ENCODE measurements at regions not wholly inside any gene's neighbourhood (a gene's known extent, or its start where the extent isn't known, plus 50 kb on each side); places are given as distances from the start of the nearest gene placed in this dataset.

- no peak overlapping the region for H3K4me2 ChIP-seq
- no peak overlapping the region for H3K9ac ChIP-seq
- no peaks in the 10 kb centered on the region for H4K20me1 ChIP-seq (ENCODE audit: insufficient read depth)
- H3K9me3 ChIP-seq: no peaks in the 10 kb centered on the region
- CTCF ChIA-PET: interaction anchor here (0.9 to 1.4 kb wide), 4 partner anchors 8 to 545 kb away, joined by 3 to 5 read pairs (median 4); no protein-coding TSS in a partner anchor
- no peaks in the 10 kb centered on the region for H3K27me3 ChIP-seq (ENCODE audit: insufficient read depth)
- DNase-seq: no peak
- H3K4me1 ChIP-seq (ENCODE audit: control insufficient read depth in 1 of 2, insufficient read depth in 2 of 2, low read depth in 1 of 2, low read length in 1 of 2): peaks cover 0 to 6% of the 10 kb centered on the region in 2 experiments; a peak in 1 of 4 replicates
- H3K4me3 ChIP-seq (ENCODE audit: low read depth in 2 of 2, low read length in 1 of 2): no peak overlapping the region
- POLR2A ChIA-PET: no interaction called here
- H3K79me2 ChIP-seq (ENCODE audit: insufficient read depth): no peaks in the 10 kb centered on the region
- no peak overlapping the region for H3K27ac ChIP-seq (ENCODE audit: low read depth in 2 of 2, low read length in 1 of 2)
- no peaks in the 10 kb centered on the region for H3K36me3 ChIP-seq (replicated peaks in 1 of 2; ENCODE audit: control insufficient read depth in 1 of 2, insufficient read depth in 2 of 2, low read length in 1 of 2)
- H2AFZ ChIP-seq (ENCODE audit: low read depth): no peak overlapping the region
- H3F3A ChIP-seq (replicated peaks; ENCODE audit: insufficient read depth): no peaks in the 10 kb centered on the region
- TF ChIP-seq MEF2A (IDR thresholded peaks at IDR 0.05; ENCODE audit: borderline replicate concordance, low read depth) (no peak), MXI1 (IDR thresholded peaks at IDR 0.05; ENCODE audit: low read depth, low read length) (no peak), POLR2AphosphoS5 (IDR thresholded peaks at IDR 0.05; ENCODE audit: low read depth, low read length) (no peak)
- WGBS (ENCODE audit: low lambda C conversion rate): 49% methylated on average over 4 of the region's 4 CpGs
- H3K9me2 ChIP-seq: no peaks in the 10 kb centered on the region
Observed at GRCh38 chr19:30120860-30121484, 178.9 kb downstream of the URI1 start.

GRCh38 chr19:30122431-30122830 lies 180.4 kb downstream of the URI1 start:
- no peaks in the 10 kb centered on the region for H3K36me3 ChIP-seq (replicated peaks in 1 of 2; ENCODE audit: control insufficient read depth in 1 of 2, insufficient read depth in 2 of 2, low read length in 1 of 2)
- no peak overlapping the region for H3K4me3 ChIP-seq (ENCODE audit: low read depth in 2 of 2, low read length in 1 of 2)
- H4K20me1 ChIP-seq (ENCODE audit: insufficient read depth): no peaks in the 10 kb centered on the region
- no peaks in the 10 kb centered on the region for H3K79me2 ChIP-seq (ENCODE audit: insufficient read depth)
- DNase-seq: no peak
- H3K4me1 ChIP-seq (ENCODE audit: control insufficient read depth in 1 of 2, insufficient read depth in 2 of 2, low read depth in 1 of 2, low read length in 1 of 2): peaks cover 0 to 6% of the 10 kb centered on the region in 2 experiments; a peak in 1 of 4 replicates
- no peaks in the 10 kb centered on the region for H3K9me2 ChIP-seq
- H3F3A ChIP-seq (replicated peaks; ENCODE audit: insufficient read depth): no peaks in the 10 kb centered on the region
- no peak overlapping the region for H3K27ac ChIP-seq (ENCODE audit: low read depth in 2 of 2, low read length in 1 of 2)
- WGBS (ENCODE audit: low lambda C conversion rate): 59% methylated on average over 9 of the region's 9 CpGs
- no peak overlapping the region for H3K9ac ChIP-seq
- no peak overlapping the region for H3K4me2 ChIP-seq
- no peaks in the 10 kb centered on the region for H3K9me3 ChIP-seq
- ChIA-PET CTCF (interaction anchor here (0.7 to 1.3 kb wide), 2 partner anchors 11 to 31 kb away, joined by 3 read pairs; no protein-coding TSS in a partner anchor), POLR2A (no interaction called here)
- no peak overlapping the region for H2AFZ ChIP-seq (ENCODE audit: low read depth)
- H3K27me3 ChIP-seq (ENCODE audit: insufficient read depth): no peaks in the 10 kb centered on the region
- TF ChIP-seq TAF1 (IDR thresholded peaks at IDR 0.05; ENCODE audit: borderline replicate concordance, low read depth, low read length) (no peak), NRF1 (IDR thresholded peaks at IDR 0.05; ENCODE audit: low read depth, low read length) (no peak), RCOR1 (IDR thresholded peaks at IDR 0.05; ENCODE audit: low read length) (no peak), SMC3 (IDR thresholded peaks at IDR 0.05; ENCODE audit: low read depth, low read length) (no peak), CHD2 (IDR thresholded peaks at IDR 0.05; ENCODE audit: low read length, partially characterized antibody) (no peak), FOSL2 (IDR thresholded peaks at IDR 0.05; ENCODE audit: borderline replicate concordance, low read depth) (no peak), TEAD4 (IDR thresholded peaks at IDR 0.05; ENCODE audit: borderline replicate concordance, insufficient read depth) (no peak), GATA2 (CRISPR knock-in tag; IDR thresholded peaks at IDR 0.05) (no peak), JUND (IDR thresholded peaks at IDR 0.05) (no peak), POLR2AphosphoS5 (IDR thresholded peaks at IDR 0.05; ENCODE audit: low read depth, low read length) (no peak), MXI1 (IDR thresholded peaks at IDR 0.05; ENCODE audit: low read depth, low read length) (no peak), EZH2phosphoT487 (IDR thresholded peaks at IDR 0.05; ENCODE audit: borderline replicate concordance, low read depth) (no peak), FOXM1 (IDR thresholded peaks at IDR 0.05; ENCODE audit: low read depth) (no peak)
- TF ChIP-seq, protein P1, sequence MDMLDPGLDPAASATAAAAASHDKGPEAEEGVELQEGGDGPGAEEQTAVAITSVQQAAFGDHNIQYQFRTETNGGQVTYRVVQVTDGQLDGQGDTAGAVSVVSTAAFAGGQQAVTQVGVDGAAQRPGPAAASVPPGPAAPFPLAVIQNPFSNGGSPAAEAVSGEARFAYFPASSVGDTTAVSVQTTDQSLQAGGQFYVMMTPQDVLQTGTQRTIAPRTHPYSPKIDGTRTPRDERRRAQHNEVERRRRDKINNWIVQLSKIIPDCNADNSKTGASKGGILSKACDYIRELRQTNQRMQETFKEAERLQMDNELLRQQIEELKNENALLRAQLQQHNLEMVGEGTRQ (IDR thresholded peaks at IDR 0.05; ENCODE audit: borderline replicate concordance, low read depth, low read length): no peak
- TF ChIP-seq, protein P2, sequence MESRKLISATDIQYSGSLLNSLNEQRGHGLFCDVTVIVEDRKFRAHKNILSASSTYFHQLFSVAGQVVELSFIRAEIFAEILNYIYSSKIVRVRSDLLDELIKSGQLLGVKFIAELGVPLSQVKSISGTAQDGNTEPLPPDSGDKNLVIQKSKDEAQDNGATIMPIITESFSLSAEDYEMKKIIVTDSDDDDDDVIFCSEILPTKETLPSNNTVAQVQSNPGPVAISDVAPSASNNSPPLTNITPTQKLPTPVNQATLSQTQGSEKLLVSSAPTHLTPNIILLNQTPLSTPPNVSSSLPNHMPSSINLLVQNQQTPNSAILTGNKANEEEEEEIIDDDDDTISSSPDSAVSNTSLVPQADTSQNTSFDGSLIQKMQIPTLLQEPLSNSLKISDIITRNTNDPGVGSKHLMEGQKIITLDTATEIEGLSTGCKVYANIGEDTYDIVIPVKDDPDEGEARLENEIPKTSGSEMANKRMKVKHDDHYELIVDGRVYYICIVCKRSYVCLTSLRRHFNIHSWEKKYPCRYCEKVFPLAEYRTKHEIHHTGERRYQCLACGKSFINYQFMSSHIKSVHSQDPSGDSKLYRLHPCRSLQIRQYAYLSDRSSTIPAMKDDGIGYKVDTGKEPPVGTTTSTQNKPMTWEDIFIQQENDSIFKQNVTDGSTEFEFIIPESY (IDR thresholded peaks at IDR 0.05; ENCODE audit: borderline replicate concordance, low read depth): no peak
- TF ChIP-seq, protein P3, sequence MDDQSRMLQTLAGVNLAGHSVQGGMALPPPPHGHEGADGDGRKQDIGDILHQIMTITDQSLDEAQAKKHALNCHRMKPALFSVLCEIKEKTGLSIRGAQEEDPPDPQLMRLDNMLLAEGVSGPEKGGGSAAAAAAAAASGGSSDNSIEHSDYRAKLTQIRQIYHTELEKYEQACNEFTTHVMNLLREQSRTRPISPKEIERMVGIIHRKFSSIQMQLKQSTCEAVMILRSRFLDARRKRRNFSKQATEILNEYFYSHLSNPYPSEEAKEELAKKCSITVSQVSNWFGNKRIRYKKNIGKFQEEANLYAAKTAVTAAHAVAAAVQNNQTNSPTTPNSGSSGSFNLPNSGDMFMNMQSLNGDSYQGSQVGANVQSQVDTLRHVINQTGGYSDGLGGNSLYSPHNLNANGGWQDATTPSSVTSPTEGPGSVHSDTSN (IDR thresholded peaks at IDR 0.05): no peak
- TF ChIP-seq, protein P4, sequence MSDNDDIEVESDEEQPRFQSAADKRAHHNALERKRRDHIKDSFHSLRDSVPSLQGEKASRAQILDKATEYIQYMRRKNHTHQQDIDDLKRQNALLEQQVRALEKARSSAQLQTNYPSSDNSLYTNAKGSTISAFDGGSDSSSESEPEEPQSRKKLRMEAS (IDR thresholded peaks at IDR 0.05; ENCODE audit: low read depth): no peak

Data from SK-N-SH (cell line).